Chondrocyte (in vitro differentiated cells): ENCODE measurements at regions not wholly inside any gene's neighbourhood (a gene's known extent, or its start where the extent isn't known, plus 50 kb on each side); places are given as distances from the start of the nearest gene placed in this dataset.

ENCODE experiments used
- DNase-seq: peaks from one replicate; pipeline ENCODE4 v3.0.0; 2021; ENCODE audit warnings: mixed read lengths, low spot score
- H3K27ac Mint-ChIP-seq: one replicate; pipeline ENCODE4 v1.8.0; 2021; ENCODE audit warnings: mild to moderate bottlenecking, moderate library complexity, mixed read lengths; ENCODE audit not compliant: unreplicated experiment
- H3K27me3 Mint-ChIP-seq: 2 replicates; pipeline ENCODE4 v1.8.0; 2021; ENCODE audit warnings: low read depth, mixed read lengths
- H3K36me3 Mint-ChIP-seq: 2 replicates; pipeline ENCODE4 v1.8.0; 2021; ENCODE audit warnings: low read depth, mixed read lengths
- H3K4me1 Mint-ChIP-seq: 2 replicates; pipeline ENCODE4 v1.8.0; 2021; ENCODE audit warnings: low read depth, mild to moderate bottlenecking, mixed read lengths
- H3K4me3 Mint-ChIP-seq: one replicate; pipeline ENCODE4 v1.8.0; 2021; ENCODE audit warnings: mild to moderate bottlenecking, moderate library complexity, mixed read lengths; ENCODE audit not compliant: unreplicated experiment
- H3K9me3 Mint-ChIP-seq: 2 replicates; pipeline ENCODE4 v1.8.0; 2021; ENCODE audit warnings: low read depth, mixed read lengths
- TF ChIP-seq, protein P1 (sequence below): fragments of 200-600 bp; sonication (generic); IDR thresholded peaks from 2 replicates; pipeline ENCODE4 v1.5.0; 2021; ENCODE audit warnings: antibody characterized with exemption, mild to moderate bottlenecking, moderate library complexity

- Mint-ChIP-seq H3K36me3 (no peaks in the 10 kb centered on the region), H3K4me1 (peaks cover 6% of the 10 kb centered on the region), H3K27ac (no peak overlapping the region), H3K9me3 (no peaks in the 10 kb centered on the region), H3K27me3 (peaks cover 2% of the 10 kb centered on the region), H3K4me3 (no peak overlapping the region)
- no peak for DNase-seq
- TF ChIP-seq, protein P1, sequence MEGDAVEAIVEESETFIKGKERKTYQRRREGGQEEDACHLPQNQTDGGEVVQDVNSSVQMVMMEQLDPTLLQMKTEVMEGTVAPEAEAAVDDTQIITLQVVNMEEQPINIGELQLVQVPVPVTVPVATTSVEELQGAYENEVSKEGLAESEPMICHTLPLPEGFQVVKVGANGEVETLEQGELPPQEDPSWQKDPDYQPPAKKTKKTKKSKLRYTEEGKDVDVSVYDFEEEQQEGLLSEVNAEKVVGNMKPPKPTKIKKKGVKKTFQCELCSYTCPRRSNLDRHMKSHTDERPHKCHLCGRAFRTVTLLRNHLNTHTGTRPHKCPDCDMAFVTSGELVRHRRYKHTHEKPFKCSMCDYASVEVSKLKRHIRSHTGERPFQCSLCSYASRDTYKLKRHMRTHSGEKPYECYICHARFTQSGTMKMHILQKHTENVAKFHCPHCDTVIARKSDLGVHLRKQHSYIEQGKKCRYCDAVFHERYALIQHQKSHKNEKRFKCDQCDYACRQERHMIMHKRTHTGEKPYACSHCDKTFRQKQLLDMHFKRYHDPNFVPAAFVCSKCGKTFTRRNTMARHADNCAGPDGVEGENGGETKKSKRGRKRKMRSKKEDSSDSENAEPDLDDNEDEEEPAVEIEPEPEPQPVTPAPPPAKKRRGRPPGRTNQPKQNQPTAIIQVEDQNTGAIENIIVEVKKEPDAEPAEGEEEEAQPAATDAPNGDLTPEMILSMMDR: no peak
Observed at GRCh38 chr20:24084281-24084680, 95.7 kb upstream of the GGTLC1 start.

DNA sequence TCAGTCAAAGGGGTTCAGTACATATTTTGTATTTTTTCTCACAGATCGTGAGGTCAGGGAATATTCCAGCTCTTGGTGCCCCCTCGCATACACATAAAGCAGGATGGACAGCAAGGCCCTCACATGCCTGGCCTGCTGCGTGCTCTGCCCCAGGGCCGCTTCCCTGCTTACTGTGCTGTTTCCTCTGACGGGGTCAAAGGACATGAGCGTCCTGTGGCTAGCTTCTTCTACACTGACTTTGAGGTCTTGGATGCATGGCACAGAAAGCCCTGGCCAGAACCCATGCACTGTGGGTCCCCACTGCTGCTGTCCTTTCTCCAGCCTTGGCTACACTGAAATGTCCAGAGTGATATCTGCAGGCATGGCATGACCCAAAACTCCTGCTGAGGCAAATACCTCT lies 92.5 kb upstream of the GGTLC1 start:
- no peak overlapping the region for H3K27ac Mint-ChIP-seq
- H3K27me3 Mint-ChIP-seq: no peaks in the 10 kb centered on the region
- H3K36me3 Mint-ChIP-seq: no peaks in the 10 kb centered on the region
- peaks cover 6% of the 10 kb centered on the region for H3K4me1 Mint-ChIP-seq
- H3K4me3 Mint-ChIP-seq: no peak overlapping the region
- TF ChIP-seq, protein P1: no peak
- no peak for DNase-seq
- no peaks in the 10 kb centered on the region for H3K9me3 Mint-ChIP-seq

DNA sequence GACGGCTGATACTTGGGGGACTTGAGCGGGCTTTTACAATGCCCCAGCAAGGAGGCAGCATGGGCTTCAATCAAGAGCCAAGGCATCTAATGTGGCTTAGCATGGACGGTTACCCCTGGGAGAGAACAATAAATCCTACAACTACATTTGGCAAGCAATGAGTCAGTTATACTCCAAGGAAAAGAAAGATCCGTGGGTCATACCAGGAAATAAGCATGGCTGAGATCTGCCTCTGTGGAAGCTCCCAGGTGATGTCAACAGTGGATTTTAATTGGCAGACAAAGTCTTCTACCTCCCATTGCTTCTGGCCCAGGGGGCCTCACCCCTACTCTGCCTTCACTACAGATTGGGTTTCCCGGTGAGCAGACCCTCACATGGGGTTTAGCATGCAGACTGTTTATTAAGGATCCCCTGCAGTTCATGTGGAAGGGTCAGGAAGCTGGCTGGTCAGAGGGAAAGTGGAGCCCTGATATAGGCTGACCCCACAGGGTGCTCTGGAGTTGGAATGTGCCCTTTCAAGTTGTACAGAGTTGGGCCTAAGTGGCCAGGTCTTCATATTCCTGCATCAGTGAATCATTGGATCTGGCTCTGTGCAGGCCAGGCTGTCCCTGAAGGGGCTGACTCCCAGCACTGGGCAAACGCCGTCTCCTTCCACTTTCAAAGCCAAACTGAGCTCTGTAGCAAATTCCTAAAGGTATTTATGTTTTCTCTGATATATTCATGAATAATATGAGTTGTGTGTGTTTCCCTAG lies 91.3 kb upstream of the GGTLC1 start:
- Mint-ChIP-seq H3K4me3 (no peak overlapping the region), H3K9me3 (no peaks in the 10 kb centered on the region), H3K27me3 (no peaks in the 10 kb centered on the region), H3K4me1 (peaks cover 6% of the 10 kb centered on the region), H3K36me3 (no peaks in the 10 kb centered on the region), H3K27ac (no peak overlapping the region)
- DNase-seq: no peak
- TF ChIP-seq, protein P1: no peak

DNA sequence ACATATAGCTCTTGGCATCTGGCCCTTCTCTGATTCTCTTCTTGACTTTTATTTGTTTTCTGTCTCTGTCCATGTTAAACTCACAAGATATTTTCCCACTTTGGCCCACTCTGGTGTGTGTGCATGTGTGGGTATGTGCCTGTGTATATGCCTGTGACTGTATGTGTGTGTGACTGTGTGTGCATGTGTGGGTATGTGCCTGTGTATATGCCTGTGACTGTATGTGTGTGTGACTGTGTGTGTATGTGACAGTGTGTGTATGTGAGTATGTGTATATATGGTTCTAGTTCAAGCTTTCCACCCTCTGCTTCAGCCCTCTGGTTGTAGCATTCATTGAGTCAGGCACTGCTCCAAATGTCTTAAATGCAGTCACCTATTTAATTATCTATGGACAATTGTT lies 88.6 kb upstream of the GGTLC1 start:
- no peaks in the 10 kb centered on the region for H3K4me1 Mint-ChIP-seq
- DNase-seq: no peak
- no peaks in the 10 kb centered on the region for H3K36me3 Mint-ChIP-seq
- no peaks in the 10 kb centered on the region for H3K9me3 Mint-ChIP-seq
- H3K27me3 Mint-ChIP-seq: no peaks in the 10 kb centered on the region
- TF ChIP-seq, protein P1: no peak
- no peak overlapping the region for H3K27ac Mint-ChIP-seq
- H3K4me3 Mint-ChIP-seq: no peak overlapping the region

- TF ChIP-seq, protein P1: no peak
- Mint-ChIP-seq H3K4me3 (no peak overlapping the region), H3K9me3 (peaks cover 18% of the 10 kb centered on the region), H3K27ac (no peak overlapping the region), H3K36me3 (peaks cover 2% of the 10 kb centered on the region), H3K27me3 (peaks cover 3% of the 10 kb centered on the region), H3K4me1 (no peaks in the 10 kb centered on the region)
- no peak for DNase-seq
Observed at GRCh38 chr20:24070679-24071078, 82.1 kb upstream of the GGTLC1 start.
